8988T (cell line): ENCODE measurements at regions not wholly inside any gene's neighbourhood (a gene's known extent, or its start where the extent isn't known, plus 50 kb on each side); places are given as distances from the start of the nearest gene placed in this dataset.
"Not testable (repeated sequence)": the region's sequence is repeated elsewhere in the genome, so short reads cannot be mapped to it uniquely, and the experiment has no call there.

Experiments used
- DNase-seq: peaks from one replicate; pipeline ENCODE4 v3.0.0; 2011

DNA sequence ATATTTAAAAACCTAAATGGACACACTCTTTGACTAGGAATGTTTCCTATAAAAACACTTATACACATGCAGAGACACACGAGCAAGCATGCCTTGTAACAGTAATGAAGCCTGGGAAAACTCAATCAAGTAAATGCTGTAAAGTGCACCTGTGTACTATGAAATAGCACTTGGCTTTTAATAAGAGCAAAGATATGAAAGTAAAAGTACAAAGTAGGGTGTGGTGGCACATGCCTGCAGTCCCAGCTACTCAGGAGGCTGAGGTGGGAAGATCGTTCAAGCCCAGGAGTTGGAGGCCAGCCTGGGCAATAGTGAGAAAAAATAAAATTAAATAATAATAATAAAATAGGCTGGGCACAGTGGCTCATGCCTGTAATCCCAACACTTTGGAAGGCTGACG lies 166.9 kb upstream of the GRK3 start:
- no peak for DNase-seq

DNA sequence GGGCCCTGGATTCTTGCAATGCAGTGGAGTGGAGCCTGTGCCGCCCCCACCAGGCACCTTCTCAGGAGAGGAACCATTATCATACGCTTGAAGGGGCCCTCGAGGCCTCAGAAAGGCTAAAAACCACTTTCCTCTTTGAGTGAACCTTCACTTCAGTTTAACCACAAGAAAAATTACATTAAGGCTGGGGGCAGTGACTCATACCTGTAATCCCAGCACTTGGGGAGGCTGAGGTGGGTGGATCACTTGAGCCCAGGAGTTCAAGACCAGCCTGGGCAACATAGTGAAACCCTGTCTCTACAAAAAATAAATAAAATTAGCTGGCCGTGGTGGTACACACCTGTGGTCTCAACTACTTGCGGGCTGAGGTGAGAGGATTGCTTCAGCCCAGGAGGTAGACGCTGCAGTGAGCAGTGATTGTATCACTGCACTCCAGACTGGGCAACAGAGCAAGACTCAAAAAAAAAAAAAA lies 165.8 kb upstream of the GRK3 start:
- not testable (repeated sequence) for DNase-seq

DNA sequence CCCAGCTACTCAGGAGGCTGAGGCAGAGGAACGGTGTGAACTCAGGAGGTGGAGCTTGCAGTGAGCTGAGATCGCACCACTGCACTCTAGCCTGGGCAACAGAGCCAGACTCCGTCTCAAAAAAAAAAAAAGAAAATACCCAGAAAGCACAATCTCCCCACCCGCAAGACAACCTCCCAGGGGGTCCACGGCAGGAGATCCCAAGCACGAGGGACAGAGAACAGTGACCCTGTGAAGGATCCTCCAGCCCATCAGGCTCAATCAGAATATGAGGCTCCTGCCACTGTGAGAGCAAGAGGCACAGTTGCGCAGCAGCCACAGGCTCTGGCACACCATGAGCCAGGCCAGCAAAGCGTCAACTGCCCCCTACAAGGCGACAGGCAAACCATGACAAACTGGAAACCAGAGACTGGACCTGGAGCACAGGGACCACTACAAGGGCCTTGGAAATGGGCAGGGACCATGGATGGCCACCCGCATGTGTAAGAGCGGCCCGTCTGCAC lies 164.8 kb upstream of the GRK3 start:
- DNase-seq: no peak

DNA sequence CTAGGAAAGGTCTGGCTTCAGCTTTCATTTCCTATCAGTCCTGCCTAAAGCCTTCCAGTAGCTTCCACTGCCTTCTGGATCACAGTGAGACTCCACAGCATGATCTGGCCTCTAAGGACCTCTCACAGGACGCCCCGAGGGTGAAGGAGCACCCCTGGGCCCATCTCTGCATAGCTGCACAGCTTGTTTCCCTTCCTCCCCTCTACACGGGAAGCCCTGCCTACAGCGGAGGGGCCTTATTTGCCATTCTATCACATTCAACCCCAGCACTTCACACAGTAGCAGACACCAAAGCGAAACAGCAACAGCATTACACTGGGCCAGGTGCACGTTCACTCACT lies 162.3 kb upstream of the GRK3 start:
- no peak for DNase-seq

DNA sequence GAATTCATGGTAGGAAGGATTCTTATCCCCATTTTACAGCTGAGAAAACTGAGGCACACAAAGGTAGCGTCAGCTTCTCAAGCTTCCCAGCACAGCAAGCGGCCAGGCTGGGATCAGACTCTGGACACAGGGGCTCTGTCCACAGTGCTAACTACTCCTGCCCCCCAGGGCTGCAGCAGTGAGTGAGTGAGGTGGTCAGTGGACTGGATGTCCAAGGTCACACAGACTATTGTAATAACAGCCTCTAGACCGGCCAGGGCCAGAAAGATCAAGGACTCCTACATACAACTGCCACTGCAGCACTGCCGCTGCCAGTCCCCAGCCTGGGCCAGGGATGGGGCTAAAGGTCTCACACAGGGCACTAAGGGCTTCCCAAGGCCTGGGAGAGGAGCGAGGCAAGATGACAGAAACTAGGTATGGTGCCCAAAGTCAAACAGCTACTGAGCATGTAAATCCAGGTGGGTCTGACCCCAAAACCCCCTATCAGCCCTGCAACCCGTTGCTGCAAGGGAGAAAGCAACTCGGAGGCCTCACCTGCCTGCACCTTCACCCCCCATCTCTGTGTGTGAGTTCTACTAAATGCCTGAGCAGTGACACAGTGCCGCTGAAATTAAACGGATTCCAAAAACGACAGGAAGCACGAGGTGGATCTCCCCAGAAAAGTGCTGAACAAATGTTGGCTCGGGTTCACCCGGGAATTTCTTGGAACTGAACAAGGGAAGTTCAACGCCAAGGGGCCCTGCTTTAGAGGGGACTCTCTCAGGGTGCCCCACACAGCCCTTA lies 161.8 kb upstream of the GRK3 start:
- DNase-seq: no peak

DNA sequence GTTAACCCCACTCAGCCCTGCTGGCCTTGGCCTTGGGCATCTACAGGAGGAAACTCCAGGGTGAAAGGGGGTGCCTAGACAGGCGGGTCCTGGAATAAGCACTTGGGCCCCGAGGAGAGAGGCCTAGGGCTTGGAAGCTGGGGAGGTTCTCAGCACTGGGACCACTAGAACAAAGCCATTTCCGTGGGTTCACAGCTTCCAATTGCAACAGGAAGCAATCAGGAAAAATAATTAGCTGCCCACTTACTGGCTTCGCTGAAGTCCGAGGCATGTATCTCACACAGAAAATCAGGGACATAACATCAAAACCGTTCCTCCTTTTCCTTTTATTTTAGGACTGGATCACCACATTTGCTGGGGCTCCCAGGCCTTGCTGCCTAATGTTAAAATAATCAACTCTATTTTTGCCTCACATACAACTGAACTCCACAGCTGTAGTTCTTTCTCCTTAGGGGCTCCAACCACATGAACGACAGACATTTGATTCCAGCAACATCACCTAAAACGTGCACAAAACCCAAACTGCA lies 161.1 kb upstream of the GRK3 start:
- no peak for DNase-seq

DNA sequence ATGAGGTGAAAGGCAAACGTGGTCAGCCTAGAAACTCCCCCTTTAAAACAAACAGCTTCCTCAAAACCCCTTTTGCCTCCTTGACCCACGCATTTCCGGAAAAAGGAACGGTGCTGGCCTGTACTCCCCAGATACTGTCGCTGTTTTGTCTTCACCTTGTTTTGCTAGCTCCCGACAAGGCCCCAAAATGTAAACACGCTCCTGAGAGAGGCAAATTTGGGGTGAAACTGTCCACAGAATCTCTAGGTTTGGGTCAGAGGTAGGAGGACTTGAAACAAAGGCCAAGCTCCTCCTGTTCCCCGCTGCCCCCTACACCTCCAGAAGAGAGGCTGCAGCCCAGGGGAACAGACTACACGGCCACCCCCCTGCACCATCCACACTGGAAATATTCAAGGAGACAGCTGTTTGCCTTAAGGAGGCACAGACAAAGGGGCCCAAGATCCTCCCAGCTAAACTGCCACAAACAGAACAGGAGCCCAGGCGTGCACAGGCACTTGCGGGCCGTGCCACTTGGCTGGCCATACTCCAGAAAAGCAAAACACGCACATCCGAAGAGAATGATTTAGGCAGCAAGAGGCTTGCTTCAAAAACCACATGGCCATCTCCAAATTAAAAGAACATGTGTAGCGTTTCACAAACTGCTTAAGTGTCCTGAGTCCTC lies 160.5 kb upstream of the GRK3 start:
- DNase-seq: no peak

DNA sequence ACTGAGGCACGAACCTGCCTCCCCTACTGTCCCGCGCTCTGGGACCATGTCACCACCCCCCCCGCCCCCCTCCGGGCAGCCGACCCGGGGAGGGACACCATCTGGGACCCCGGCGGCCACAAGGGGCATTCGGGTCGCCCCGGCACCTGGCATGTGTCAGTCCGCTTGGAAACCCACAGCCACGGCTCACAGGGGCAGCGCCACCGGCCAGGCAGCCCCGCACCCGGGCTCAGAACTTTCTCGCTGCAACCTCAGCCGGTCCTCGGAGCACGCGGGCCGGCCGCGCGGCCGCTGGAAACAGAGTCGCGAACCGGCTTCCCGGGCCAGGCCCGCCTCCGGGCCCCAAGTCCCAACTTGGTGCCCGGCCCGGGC lies 159.9 kb upstream of the GRK3 start:
- DNase-seq: no peak

DNA sequence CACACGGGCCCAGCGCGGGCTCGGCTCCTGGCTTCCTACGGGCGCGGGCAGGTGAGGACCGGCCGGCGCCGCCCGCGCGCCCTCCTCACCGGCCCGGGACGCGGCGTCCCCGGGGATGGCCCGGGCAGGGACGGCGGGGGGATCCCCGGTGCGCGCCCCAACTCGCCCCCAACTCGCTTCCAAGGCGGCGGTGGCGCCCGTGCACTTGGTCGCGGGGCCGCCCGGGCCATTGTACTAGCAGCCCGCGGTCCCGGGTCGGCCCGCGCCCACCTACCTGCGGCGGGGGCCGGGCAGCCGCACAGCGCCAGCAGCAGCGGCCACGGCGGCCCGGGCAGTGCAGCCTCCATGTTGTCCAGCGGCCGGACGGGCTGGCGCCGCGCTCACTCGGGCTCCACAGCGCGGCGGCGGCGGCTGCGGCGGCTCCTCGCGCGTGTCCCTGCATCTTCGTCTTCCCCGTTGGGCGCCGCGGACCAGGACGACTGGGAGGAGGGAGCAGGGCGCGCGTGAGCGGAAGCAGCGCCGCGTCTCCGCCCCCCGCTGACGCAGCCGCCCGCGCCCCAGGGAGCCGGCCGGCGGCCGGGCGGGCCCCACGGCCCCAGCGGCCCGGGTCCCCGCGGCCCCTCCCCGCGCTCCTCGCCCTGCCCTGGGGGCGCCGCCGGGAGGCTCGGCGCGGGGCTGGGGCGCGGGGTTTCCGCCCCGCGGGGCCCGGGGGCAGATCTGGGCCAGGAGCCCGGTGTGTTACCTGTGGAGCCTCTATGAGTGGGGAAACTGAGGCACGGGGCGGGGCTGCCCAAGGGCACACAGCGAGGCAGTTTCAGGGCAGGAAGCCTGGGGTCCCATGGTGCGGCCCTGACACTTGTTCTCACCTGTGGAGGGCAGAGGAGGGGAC lies 159.3 kb upstream of the GRK3 start:
- peak; percentile 68 for DNase-seq

DNA sequence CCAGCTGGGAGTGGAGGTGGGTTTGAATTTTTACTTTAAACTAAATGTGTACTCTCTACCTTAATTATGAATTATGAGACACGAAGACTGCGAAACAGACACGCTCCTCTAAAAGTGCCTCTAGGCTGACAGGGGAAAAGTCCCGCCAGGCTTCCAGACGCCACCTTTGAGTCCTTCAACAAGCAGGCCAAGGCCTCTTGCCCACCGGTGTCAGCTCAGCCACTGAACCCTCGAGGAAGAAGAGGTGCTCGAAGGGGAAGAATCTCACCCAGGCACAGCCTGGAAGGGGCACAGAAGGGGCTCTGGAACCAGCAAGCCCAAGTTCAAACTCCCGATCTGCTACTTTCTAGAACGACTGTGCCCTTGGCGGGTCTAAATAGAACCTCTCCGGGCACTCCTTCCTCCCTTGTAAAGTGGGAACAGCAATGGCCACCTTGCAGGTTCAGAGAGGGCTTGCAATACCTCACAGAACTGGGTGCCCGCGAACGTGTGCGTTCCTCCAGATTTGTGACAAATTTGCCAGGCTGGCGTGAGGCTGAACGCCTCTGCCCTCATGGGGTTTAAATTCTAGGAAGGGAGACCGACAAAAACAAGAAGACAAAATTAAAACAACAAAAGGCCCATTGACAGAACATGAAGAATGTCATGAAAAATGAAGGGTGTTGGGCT lies 158.5 kb upstream of the GRK3 start:
- no peak for DNase-seq

DNA sequence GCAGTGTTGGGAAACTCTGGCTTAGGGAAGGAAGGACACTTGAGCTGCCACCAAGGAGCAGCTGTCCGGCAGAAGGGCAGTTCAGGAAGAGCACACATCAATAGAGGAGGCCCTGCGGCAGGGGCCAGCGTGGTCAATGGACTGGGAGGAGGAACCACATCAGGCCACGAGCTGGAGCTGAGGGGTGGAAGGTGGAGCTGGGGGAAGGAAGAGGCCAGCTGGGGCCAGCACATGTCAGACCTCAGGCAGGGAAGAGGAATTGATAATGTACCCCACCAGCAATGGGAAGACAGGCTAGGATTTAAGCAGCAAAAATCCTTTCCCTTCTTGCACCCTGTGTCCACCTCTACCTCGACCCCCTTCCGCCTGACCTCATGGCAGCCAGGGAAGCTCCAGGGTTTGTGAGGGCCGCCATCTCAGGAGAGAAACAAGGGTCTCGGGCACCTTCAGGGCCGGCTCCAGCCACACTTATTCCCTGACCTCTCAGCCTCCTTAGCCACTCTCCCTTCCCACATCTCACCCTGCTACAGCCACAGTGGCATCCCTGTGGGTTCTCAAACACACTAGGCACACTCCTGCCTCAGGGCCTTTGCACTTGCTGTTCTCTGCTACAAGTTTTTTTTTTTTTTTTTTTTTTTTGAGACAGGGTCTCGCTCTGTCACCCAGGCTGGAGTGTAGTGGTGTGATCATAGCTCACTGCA lies 157.8 kb upstream of the GRK3 start:
- DNase-seq: no peak

DNA sequence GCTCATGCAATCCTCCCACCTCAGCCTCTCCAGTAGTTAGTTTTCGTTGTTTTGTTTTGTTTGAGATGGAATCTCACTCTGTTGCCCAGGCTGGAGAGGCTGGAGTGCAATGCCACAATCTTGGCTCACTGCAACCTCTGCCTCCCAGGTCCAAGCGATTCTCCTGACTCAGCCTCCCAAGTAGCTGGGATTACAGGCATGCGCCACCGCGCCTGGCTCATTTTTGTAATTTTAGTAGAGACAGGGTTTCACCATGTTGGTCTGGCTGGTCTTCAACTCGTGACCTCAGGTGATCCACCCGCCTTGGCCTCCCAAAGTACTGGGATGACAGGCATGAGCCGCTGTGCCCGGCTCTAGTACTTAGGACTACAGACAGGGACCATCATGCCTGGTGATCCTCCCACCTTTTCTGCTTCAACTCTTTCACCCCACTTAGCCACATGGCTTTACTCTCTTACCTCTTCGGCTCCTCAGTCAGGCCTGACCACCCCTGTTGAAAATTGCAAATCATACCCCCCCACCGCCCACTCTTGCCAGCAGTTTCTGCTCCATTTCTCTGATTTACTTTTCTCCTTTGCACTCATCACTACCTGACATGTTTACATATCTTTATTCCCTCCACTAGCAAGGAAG lies 157.1 kb upstream of the GRK3 start:
- DNase-seq: no peak

DNA sequence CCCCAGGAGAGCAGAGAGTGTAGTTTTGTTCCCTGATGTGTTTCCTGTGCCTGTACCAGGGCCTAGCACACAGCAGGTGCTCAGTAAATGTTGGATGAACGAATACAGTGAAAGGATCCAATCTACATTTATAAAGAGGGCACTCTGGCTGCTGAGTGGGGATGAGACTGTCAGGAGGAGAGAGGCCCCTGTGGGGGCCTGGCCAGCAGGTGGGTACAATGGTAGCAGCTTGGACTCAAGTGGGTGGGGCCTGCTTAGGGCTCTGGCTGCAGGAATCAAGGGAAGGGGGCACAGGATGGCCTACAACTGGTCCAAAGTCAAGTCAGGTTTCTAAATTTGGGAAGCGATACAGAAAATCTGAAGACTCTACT lies 156.6 kb upstream of the GRK3 start:
- no peak for DNase-seq

DNA sequence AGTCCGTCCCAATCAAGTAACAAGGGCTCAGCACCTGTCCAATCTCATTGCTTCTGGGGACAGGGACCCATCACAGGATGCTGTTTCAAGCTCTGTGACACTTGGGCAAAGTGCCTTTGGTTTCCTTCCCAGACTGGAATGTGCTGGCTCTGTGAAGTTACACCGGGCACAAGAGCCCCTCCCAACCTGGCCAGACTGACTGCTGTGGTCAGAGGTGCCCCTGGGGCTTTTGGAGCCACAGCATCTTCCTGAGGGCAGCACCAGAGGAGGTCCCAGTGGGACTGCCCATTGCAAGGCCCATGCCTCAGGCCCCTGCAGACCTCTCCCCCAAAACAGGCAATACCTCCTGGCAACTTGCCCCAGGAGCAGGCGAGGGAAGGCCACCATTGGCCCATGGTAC lies 155.2 kb upstream of the GRK3 start:
- no peak for DNase-seq

DNA sequence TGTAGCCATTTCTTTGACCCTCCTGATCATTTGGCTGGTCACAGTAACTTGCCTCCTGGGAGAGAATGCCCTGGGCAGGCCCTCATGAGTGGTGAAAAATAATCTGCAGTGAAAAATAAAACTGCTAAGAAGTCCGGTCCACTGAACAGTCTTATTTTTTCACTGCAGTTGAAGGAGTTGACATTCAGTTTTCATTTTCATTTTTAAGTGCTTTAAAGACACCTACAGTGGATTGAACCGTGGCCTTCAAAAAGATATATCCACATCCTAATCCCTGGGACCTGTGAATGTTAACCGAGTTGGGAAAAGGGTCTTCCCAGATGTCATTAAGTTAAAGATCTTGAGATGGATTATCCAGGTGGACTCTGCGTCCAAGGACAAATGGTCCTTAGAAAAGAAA lies 153.6 kb upstream of the GRK3 start:
- no peak for DNase-seq

DNA sequence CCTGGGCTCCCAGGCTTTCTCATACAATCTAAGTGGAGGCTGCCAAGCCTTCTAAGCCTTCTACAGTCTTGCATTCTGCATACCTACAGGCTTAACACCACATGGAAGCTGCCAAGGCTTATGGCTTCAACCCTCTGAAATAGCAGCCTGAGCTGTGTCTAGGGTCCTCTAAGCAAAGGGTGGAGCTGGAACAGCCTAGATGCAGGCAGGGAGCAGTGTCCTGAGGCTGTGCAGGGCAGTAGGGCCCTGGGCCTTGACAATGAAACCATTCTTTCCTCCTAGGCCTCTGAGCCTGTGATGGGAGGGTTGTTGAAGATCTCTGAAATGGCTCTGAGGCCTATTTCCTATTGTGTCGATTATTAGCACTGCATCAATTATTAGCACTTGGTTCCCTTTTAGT lies 150.9 kb upstream of the GRK3 start:
- DNase-seq: no peak

DNA sequence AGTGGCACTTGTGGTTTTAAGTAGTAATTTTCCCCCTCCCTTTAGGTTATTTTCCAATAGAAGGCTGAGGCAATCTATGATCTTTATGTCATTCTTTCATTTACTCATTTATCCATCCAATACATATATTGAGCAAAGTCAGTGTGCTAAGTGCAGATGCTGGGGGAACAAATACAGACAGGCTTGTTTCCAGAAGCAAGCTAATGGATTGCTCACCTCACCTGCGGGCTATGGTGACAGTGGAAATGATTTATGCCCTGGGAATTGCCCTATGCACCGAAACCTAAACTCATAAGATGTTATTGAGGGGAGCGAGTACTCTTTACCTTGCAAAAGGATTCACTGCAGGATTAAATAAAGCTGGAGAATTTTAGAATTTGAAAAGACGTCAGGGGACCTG lies 148.7 kb upstream of the GRK3 start:
- not testable (repeated sequence) for DNase-seq

DNA sequence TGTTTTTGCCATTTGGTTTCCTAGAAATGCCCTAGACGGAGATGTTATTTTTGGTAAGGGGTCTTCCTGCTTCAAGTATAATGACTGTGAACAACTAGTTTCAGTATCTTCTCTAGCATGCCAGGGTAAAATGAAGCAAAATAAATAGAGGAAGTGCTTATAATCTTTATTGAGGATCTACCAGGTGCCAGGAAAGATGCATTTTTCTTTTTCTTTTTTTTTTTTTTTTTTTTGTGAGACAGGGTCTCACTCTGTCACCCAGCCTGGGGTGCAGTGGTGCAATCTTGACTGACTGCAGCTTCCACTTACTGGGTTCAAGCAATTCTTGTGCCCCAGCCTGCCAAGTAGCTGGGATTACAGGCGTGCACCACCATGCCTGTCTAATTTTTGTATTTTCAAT lies 146.6 kb upstream of the GRK3 start:
- DNase-seq: not testable (repeated sequence)

DNA sequence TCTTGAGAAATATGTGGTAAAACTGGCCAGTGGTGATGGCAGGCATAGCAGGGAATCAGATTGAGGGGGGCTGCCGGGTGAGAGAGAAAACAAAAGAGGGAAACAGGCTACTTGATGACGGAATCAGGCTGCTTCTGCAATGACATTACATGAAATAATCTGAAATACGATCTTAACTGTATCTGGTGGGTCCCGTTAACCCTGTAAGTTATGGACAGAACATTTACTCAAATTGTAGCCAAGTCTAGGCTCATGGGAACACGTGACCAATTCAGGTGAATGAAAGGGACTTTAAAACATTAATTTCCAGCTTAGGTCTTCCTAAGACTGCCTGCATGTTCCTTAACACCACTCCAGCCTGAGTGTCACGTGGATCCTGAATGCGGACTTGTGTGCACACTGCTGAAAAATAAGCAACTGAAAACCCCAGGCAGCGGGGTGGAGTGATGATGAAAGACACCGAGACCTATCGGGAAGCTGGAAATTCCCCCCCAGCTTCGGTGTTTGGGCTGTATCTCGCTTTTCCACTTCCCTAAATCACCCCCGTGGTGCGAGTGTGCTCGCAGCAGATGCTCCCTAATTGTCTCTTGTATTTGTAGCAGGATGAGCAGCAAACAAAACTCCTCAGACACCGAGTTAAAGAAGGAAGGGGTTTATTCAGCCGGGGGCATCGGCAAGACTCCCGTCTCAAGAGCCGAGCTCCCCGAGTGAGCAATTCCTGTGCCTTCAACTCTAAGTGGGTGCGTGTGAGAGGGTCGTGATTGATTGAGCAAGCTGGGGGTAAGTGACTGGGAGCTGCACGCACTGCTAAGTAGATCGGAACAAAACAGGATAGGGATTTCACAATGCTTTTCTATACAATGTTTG lies 145.0 kb upstream of the GRK3 start:
- no peak for DNase-seq

DNA sequence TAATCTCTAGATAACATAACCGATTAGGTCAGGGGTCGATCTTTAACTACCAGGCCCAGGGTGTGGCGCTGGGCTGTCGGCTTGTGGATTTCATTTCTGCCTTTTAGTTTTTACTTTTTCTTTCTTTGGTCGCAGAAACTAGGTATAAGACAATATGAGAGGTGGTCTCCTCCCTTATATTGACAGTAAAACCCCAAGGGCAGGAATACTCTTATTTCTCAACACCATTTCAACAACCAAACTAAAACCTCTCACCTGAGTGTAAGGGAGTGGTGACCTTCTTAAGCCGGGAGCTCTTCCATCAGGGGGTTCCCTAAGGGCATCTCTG lies 144.4 kb upstream of the GRK3 start:
- not testable (repeated sequence) for DNase-seq

DNA sequence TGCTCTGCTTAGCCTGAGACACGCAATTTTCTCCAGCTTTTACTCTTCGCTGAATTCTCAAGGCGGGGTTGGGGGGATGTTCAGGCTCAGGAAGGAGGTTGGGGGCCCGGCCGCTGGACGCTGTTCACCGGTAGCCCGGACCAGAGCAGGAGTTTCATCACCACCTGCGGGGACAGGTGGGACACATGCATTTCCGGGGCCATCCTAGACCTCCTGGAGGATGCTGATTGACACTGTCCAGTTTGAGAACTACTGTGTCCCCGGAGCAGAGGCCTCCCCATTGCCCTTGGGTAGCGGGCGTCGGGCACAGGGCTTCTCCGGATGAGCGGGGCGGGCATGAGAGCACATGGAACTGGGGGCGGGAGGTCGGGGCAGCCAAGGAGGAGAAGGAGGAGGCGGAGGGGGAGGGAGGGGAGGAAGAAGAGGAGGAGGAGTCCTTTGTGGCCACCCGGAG lies 144.0 kb upstream of the GRK3 start:
- DNase-seq: no peak
